Caco-2 (cell line): ENCODE measurements at regions not wholly inside any gene's neighbourhood (a gene's known extent, or its start where the extent isn't known, plus 50 kb on each side); places are given as distances from the start of the nearest gene placed in this dataset.

ENCODE experiments used
- BruUV-seq: library from RNA; stranded (reverse); fragments of 400-500 nt; replicated peaks from 2 replicates; lab custom pipeline; 2021; lab: Mats Ljungman, UMichigan
- CTCF ChIA-PET: fragments of 300-600 bp; sonication (Branson Sonifier 250); formaldehyde crosslinking; loops from one replicate; lab custom pipeline; 2022; ENCODE audit warnings: antibody characterized with exemption; lab: Charles Lee
- POLR2A ChIA-PET: fragments of 300-600 bp; sonication (Branson Sonifier 250); formaldehyde crosslinking; loops from one replicate; lab custom pipeline; 2022; ENCODE audit warnings: antibody characterized with exemption; lab: Charles Lee
- DNase-seq, 2 experiments: peaks; one replicate each; pipeline versions ENCODE4 v3.0.0 to v3.0.0-alpha.2; 2020 to 2022
- H3K27me3 ChIP-seq: replicated peaks from 2 replicates; pipeline ENCODE4 v1.6.0; 2011; ENCODE audit warnings: low read length; ENCODE audit not compliant: control insufficient read depth, insufficient read depth
- H3K36me3 ChIP-seq: 2 replicates; pipeline ENCODE4 v1.5.1; 2011; ENCODE audit warnings: low read length; ENCODE audit not compliant: control insufficient read depth, insufficient read depth
- H3K4me1 ChIP-seq: fragments of 250-450 bp; sonication (Bioruptor Pico); 2 replicates; pipeline ENCODE4 v1.5.1; 2020; ENCODE audit warnings: mild to moderate bottlenecking
- H3K4me3 ChIP-seq: 2 replicates; pipeline ENCODE4 v1.5.1; 2011; ENCODE audit warnings: low read depth, mild to moderate bottlenecking, control low read depth, low read length
- H3K9me3 ChIP-seq: fragments of 250-450 bp; sonication (Bioruptor Pico); 2 replicates; pipeline ENCODE4 v1.5.1; 2020; ENCODE audit warnings: mild to moderate bottlenecking, moderate library complexity
- H3K27ac Mint-ChIP-seq: one replicate; pipeline ENCODE4 v1.8.0; 2022; ENCODE audit warnings: mixed read lengths; ENCODE audit not compliant: unreplicated experiment
- H3K27me3 Mint-ChIP-seq: one replicate; pipeline ENCODE4 v1.8.0; 2022; ENCODE audit warnings: mixed read lengths; ENCODE audit not compliant: insufficient read depth, unreplicated experiment
- H3K36me3 Mint-ChIP-seq: one replicate; pipeline ENCODE4 v1.8.0; 2022; ENCODE audit warnings: mild to moderate bottlenecking, mixed read lengths; ENCODE audit not compliant: insufficient read depth, unreplicated experiment
- H3K4me1 Mint-ChIP-seq: one replicate; pipeline ENCODE4 v1.8.0; 2022; ENCODE audit warnings: low read depth, mixed read lengths; ENCODE audit not compliant: unreplicated experiment
- H3K4me3 Mint-ChIP-seq: one replicate; pipeline ENCODE4 v1.8.0; 2022; ENCODE audit warnings: mild to moderate bottlenecking, moderate library complexity, mixed read lengths; ENCODE audit not compliant: unreplicated experiment
- H3K9me3 Mint-ChIP-seq: one replicate; pipeline ENCODE4 v1.8.0; 2022; ENCODE audit warnings: mixed read lengths; ENCODE audit not compliant: unreplicated experiment
- CTCF ChIP-seq, 2 experiments: fragments of 200-600 bp in 1 of 2; IDR thresholded peaks; 1 replicate in 1 of 2; 2 replicates in 1 of 2; pipeline versions ENCODE4 v1.5.1 to v1.8.0; 2011 to 2022; ENCODE audit warnings: antibody characterized with exemption in 1 of 2, control low read depth in 1 of 2, inconsistent platforms in 1 of 2, low read depth in 1 of 2, low read length in 1 of 2, mild to moderate bottlenecking in 1 of 2, moderate library complexity in 1 of 2; ENCODE audit not compliant: insufficient read depth in 1 of 2, severe bottlenecking in 1 of 2, unreplicated experiment in 1 of 2
- intact Hi-C: fragments of 100-400 bp; cut with micrococcal nuclease; formaldehyde crosslinking; loops from one replicate; pipeline ENCODE4 v1.10.0; 2022; ENCODE audit not compliant: unreplicated experiment

GRCh38 chr6:68368845-68369244, 266.2 kb upstream of the ADGRB3 start:
- ChIA-PET POLR2A (no interaction called here), CTCF (no interaction called here)
- intact Hi-C loops, result no loop called here
- no peak overlapping the region for H3K4me3 ChIP-seq
- no peaks in the 10 kb centered on the region for H3K4me1 Mint-ChIP-seq
- H3K9me3 Mint-ChIP-seq, result no peaks in the 10 kb centered on the region
- no TSS peak for BruUV-seq
- no peak for TF ChIP-seq CTCF (IDR thresholded peaks at IDR 0.05; ENCODE audit: insufficient read depth in 1 of 2, low read depth in 1 of 2, low read length in 1 of 2, severe bottlenecking in 1 of 2, unreplicated experiment in 1 of 2)
- H3K4me3 Mint-ChIP-seq, result no peak overlapping the region
- DNase-seq, result no peak
- H3K9me3 ChIP-seq, result no peaks in the 10 kb centered on the region; the same call in 1 of the 2 replicates
- H3K36me3 ChIP-seq, result no peaks in the 10 kb centered on the region
- H3K27me3 Mint-ChIP-seq, result peaks cover 4% of the 10 kb centered on the region
- H3K27me3 ChIP-seq, result no peaks in the 10 kb centered on the region
- no peaks in the 10 kb centered on the region for H3K4me1 ChIP-seq
- no peak overlapping the region for H3K27ac Mint-ChIP-seq
- no peaks in the 10 kb centered on the region for H3K36me3 Mint-ChIP-seq

GRCh38 chr6:68364271-68364805, 270.7 kb upstream of the ADGRB3 start:
- no peak for DNase-seq
- ChIA-PET POLR2A (no interaction called here), CTCF (no interaction called here)
- Mint-ChIP-seq H3K4me3 (no peak overlapping the region), H3K9me3 (no peaks in the 10 kb centered on the region), H3K27me3 (peaks cover 4% of the 10 kb centered on the region), H3K36me3 (no peaks in the 10 kb centered on the region), H3K4me1 (no peaks in the 10 kb centered on the region), H3K27ac (no peak overlapping the region)
- no peak for TF ChIP-seq CTCF (IDR thresholded peaks at IDR 0.05; ENCODE audit: insufficient read depth in 1 of 2, low read depth in 1 of 2, low read length in 1 of 2, severe bottlenecking in 1 of 2, unreplicated experiment in 1 of 2)
- no peaks in the 10 kb centered on the region for H3K4me1 ChIP-seq
- no peaks in the 10 kb centered on the region for H3K36me3 ChIP-seq
- BruUV-seq, result no TSS peak
- no peaks in the 10 kb centered on the region; the same call in 1 of the 2 replicates for H3K9me3 ChIP-seq
- no peaks in the 10 kb centered on the region for H3K27me3 ChIP-seq
- intact Hi-C loops, result no loop called here
- H3K4me3 ChIP-seq, result no peak overlapping the region

- intact Hi-C loops, result loop anchor here (1.0 to 10.0 kb wide), 4 partner anchors 124 to 1761 kb away; no protein-coding TSS in a partner anchor
- Mint-ChIP-seq H3K4me3 (no peak overlapping the region), H3K4me1 (no peaks in the 10 kb centered on the region), H3K27ac (no peak overlapping the region), H3K36me3 (no peaks in the 10 kb centered on the region), H3K27me3 (no peaks in the 10 kb centered on the region), H3K9me3 (no peaks in the 10 kb centered on the region)
- H3K27me3 ChIP-seq, result no peaks in the 10 kb centered on the region
- ChIA-PET POLR2A (no interaction called here), CTCF (interaction anchor here (0.8 to 1.2 kb wide), 2 partner anchors 58 to 126 kb away, joined by 3 to 5 read pairs; no protein-coding TSS in a partner anchor)
- H3K4me1 ChIP-seq, result no peaks in the 10 kb centered on the region
- DNase-seq, result peak; percentile 46 to 61
- H3K36me3 ChIP-seq, result no peaks in the 10 kb centered on the region
- no peak overlapping the region for H3K4me3 ChIP-seq
- BruUV-seq, result no TSS peak
- no peaks in the 10 kb centered on the region for H3K9me3 ChIP-seq
- TF ChIP-seq CTCF (IDR thresholded peaks at IDR 0.05; ENCODE audit: insufficient read depth in 1 of 2, low read depth in 1 of 2, low read length in 1 of 2, severe bottlenecking in 1 of 2, unreplicated experiment in 1 of 2), result peak; percentile 33 to 57
These were observed 291.2 kb upstream of the ADGRB3 start for GRCh38 chr6:68343901-68344300.
